ENCODE measurements at regions not wholly inside any gene's neighbourhood (a gene's known extent, or its start where the extent isn't known, plus 50 kb on each side); places are given as distances from the start of the nearest gene placed in this dataset.

- CTCF ChIA-PET = no interaction called here
- POLR2A ChIA-PET = no interaction called here
- no peak for DNase-seq
- H3K27ac Mint-ChIP-seq = no peak overlapping the region
- no peak for TF ChIP-seq CTCF (IDR thresholded peaks at IDR 0.05)
- intact Hi-C loops (cut with micrococcal nuclease) = no loop called here
- no peak for ATAC-seq
- no peak overlapping the region for H3K4me3 Mint-ChIP-seq
- H3K9me3 Mint-ChIP-seq = no peaks in the 10 kb centered on the region
- no peaks in the 10 kb centered on the region for H3K27me3 Mint-ChIP-seq
- no peaks in the 10 kb centered on the region for H3K36me3 Mint-ChIP-seq (ENCODE audit: low read depth)
- H3K4me1 Mint-ChIP-seq (ENCODE audit: low read depth) = no peaks in the 10 kb centered on the region
Observed at GRCh38 chr12:126798449-126798848, 1468.5 kb upstream of the TMEM132C start.

GRCh38 chr12:126807312-126807865 is 1459.6 kb upstream of the TMEM132C start:
- Mint-ChIP-seq H3K4me1 (ENCODE audit: low read depth) (no peaks in the 10 kb centered on the region), H3K9me3 (no peaks in the 10 kb centered on the region), H3K27me3 (peaks cover 3% of the 10 kb centered on the region), H3K36me3 (ENCODE audit: low read depth) (no peaks in the 10 kb centered on the region), H3K4me3 (no peak overlapping the region), H3K27ac (no peak overlapping the region)
- no peak for ATAC-seq
- ChIA-PET CTCF (no interaction called here), POLR2A (no interaction called here)
- intact Hi-C loops (cut with micrococcal nuclease) = no loop called here
- TF ChIP-seq CTCF (IDR thresholded peaks at IDR 0.05) = no peak
- no peak for DNase-seq

DNA sequence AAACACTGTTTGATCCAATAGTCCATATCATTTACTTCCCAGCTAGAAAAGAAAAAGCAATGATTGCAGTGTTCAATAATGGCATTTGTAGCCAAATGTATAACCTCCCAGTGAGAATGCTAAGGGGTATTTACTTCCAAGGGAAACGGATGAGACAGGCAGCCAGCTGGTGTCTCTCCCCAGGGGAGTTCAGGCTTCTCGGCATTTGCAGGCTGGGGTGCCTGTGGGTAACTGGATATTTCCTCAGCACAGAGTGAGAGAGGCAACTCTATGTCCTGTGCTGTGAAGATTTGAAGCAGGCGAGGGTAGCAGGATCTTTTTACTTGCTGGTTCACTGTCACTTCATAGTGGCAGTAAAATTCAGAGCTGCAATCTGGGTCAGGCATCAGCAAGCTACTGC is 1455.6 kb upstream of the TMEM132C start:
- no peaks in the 10 kb centered on the region for H3K36me3 Mint-ChIP-seq (ENCODE audit: low read depth)
- H3K27me3 Mint-ChIP-seq = peaks cover 3% of the 10 kb centered on the region
- intact Hi-C loops (cut with micrococcal nuclease) = no loop called here
- ATAC-seq (no peak), DNase-seq (no peak)
- no peak overlapping the region for H3K27ac Mint-ChIP-seq
- ChIA-PET POLR2A (no interaction called here), CTCF (no interaction called here)
- no peaks in the 10 kb centered on the region for H3K9me3 Mint-ChIP-seq
- no peak overlapping the region for H3K4me3 Mint-ChIP-seq
- TF ChIP-seq CTCF (IDR thresholded peaks at IDR 0.05) = no peak
- no peaks in the 10 kb centered on the region for H3K4me1 Mint-ChIP-seq (ENCODE audit: low read depth)

- Mint-ChIP-seq H3K9me3 (peaks cover 20% of the 10 kb centered on the region), H3K4me1 (ENCODE audit: low read depth) (no peaks in the 10 kb centered on the region), H3K27ac (no peak overlapping the region), H3K36me3 (ENCODE audit: low read depth) (no peaks in the 10 kb centered on the region), H3K27me3 (no peaks in the 10 kb centered on the region), H3K4me3 (no peak overlapping the region)
- intact Hi-C loops (cut with micrococcal nuclease) = no loop called here
- no peak for ATAC-seq
- no peak for TF ChIP-seq CTCF (IDR thresholded peaks at IDR 0.05)
- no peak for DNase-seq
- ChIA-PET CTCF (no interaction called here), POLR2A (no interaction called here)
Observed at GRCh38 chr12:126819554-126819953, 1447.4 kb upstream of the TMEM132C start.

DNA sequence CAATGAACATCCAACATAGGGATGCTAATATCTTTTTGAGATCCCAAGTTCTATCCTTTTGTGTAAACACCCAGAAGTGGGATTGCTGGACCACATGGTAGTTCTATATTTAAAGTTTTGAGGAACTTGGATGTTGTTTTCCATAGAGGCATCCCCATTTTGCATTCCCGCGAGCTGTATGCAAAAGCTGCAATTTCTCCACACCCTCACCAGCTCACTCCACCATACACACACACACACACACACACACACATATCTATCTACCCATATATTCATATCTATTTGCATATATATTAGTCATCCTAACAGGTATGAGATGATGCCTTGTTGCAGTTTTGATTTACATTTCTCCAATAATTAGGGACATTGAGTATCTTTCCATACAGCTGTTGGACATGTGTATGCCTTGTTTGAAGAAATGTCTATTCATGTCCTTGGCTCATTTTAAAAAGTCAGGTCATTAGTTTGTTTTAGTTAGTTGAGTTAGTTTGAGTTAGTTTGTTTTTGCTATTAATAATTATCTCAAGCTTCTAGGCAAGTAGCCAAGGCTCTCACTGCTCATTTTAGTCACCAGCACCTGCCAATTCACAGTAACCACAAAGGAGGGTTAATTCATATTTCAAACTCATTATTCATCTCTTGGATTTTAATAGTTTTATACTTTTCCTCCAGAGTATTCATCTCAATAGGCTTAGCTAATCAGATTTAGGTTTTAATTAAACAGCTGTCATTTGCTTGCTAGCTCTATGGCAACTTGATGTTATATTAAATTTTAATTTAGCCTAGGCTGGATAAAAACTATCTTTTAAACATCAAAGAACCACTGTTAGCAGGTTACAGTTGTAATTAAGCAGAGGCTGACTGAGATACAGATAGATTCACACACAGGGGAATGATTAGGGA is 1435.9 kb upstream of the TMEM132C start:
- DNase-seq (no peak), ATAC-seq (no peak)
- no peak for TF ChIP-seq CTCF (IDR thresholded peaks at IDR 0.05)
- no peak overlapping the region for H3K27ac Mint-ChIP-seq
- intact Hi-C loops (cut with micrococcal nuclease) = no loop called here
- peaks cover 16% of the 10 kb centered on the region for H3K9me3 Mint-ChIP-seq
- no peaks in the 10 kb centered on the region for H3K36me3 Mint-ChIP-seq (ENCODE audit: low read depth)
- peaks cover 10% of the 10 kb centered on the region for H3K27me3 Mint-ChIP-seq
- POLR2A ChIA-PET = no interaction called here
- no peak overlapping the region for H3K4me3 Mint-ChIP-seq
- H3K4me1 Mint-ChIP-seq (ENCODE audit: low read depth) = no peaks in the 10 kb centered on the region
- CTCF ChIA-PET = no interaction called here
